ENCODE measurements at regions not wholly inside any gene's neighbourhood (a gene's known extent, or its start where the extent isn't known, plus 50 kb on each side); places are given as distances from the start of the nearest gene placed in this dataset.

GRCh38 chr1:219806020-219806419 lies 122.3 kb downstream of the SLC30A10 start:
- ChIA-PET CTCF (ENCODE audit: low intra/inter-chr PET ratio, low total read pairs) (no interaction called here), POLR2A (no interaction called here)
- Histone ChIP-seq H4K20me1 (ENCODE audit: insufficient read depth, low read length) (no peaks in the 10 kb centered on the region), H3K9me3 (ENCODE audit: low read length) (no peaks in the 10 kb centered on the region), H3K36me3 (replicated peaks in 1 of 2; ENCODE audit: control insufficient read depth in 1 of 2, insufficient read depth in 2 of 2, low read length in 2 of 2) (no peaks in the 10 kb centered on the region), H3K27ac (ENCODE audit: extremely low read length, insufficient read depth, low read length) (no peak overlapping the region), H3K79me2 (ENCODE audit: insufficient read depth, low read length) (no peaks in the 10 kb centered on the region), H2AFZ (ENCODE audit: low read length) (no peak overlapping the region), H3K4me2 (ENCODE audit: low read depth, low read length) (no peak overlapping the region), H3K4me3 (replicated peaks in 1 of 3; ENCODE audit: insufficient read depth in 1 of 3, low read depth in 2 of 3, low read length in 3 of 3) (no peak overlapping the region), H3K4me1 (ENCODE audit: insufficient read depth, low read length) (no peaks in the 10 kb centered on the region), H3K9ac (ENCODE audit: insufficient read depth, low read depth, low read length) (no peak overlapping the region), H3K27me3 (ENCODE audit: control insufficient read depth in 1 of 2, insufficient read depth in 2 of 2, low read length in 2 of 2) (no peaks in the 10 kb centered on the region)
- DNase-seq (ENCODE audit: low spot score): no peak
- in situ Hi-C loops (cut with HindIII; ENCODE audit: extremely low pct_ligation_motif_present, low pct_unique_long_range_greater_than_20kb) (no loop called here), intact Hi-C loops (cut with micrococcal nuclease; ENCODE audit: unreplicated experiment) (no loop called here)
- ATAC-seq: no peak
- FAIRE-seq: no peak
- BruUV-seq (replicated peaks): no TSS peak
- 21% methylated on average over 4 of the region's 4 CpGs for WGBS (ENCODE audit: low lambda C conversion rate)
- TF ChIP-seq ZNF251 (CRISPR knock-in tag; IDR thresholded peaks at IDR 0.05) (no peak), ZZZ3 (CRISPR knock-in tag; IDR thresholded peaks at IDR 0.05; ENCODE audit: borderline replicate concordance) (no peak), HNRNPLL (IDR thresholded peaks at IDR 0.05; ENCODE audit: low read depth, low read length, poor library complexity, severe bottlenecking) (no peak), KLF15 (CRISPR knock-in tag; IDR thresholded peaks at IDR 0.05; ENCODE audit: borderline replicate concordance) (no peak), FOSL2 (CRISPR knock-in tag; IDR thresholded peaks at IDR 0.05) (no peak)

DNA sequence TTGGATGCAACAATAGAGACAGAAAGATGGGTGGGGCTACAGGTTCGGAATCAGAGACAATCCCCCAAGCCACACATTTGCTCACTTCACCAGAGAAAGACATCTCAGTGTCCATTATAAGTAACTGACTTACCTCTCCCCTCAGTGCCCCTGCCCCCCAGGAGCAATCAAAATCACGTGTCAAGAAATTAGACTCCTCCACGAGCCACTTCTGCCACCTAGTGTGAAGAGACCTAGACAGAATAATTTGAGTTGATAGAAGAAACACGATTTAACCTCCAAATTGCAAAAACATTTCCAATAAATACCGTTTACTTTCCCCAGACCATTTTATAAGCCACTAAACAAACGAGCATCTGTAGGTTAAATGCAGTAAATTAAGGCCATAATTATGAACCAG lies 123.2 kb downstream of the SLC30A10 start:
- Histone ChIP-seq H2AFZ (ENCODE audit: low read length) (no peak overlapping the region), H3K4me1 (ENCODE audit: insufficient read depth, low read length) (no peaks in the 10 kb centered on the region), H4K20me1 (ENCODE audit: insufficient read depth, low read length) (no peaks in the 10 kb centered on the region), H3K9me3 (ENCODE audit: low read length) (no peaks in the 10 kb centered on the region), H3K4me2 (ENCODE audit: low read depth, low read length) (no peak overlapping the region), H3K4me3 (replicated peaks in 1 of 3; ENCODE audit: insufficient read depth in 1 of 3, low read depth in 2 of 3, low read length in 3 of 3) (no peak overlapping the region), H3K9ac (ENCODE audit: insufficient read depth, low read depth, low read length) (no peak overlapping the region), H3K27ac (ENCODE audit: extremely low read length, insufficient read depth, low read length) (no peak overlapping the region), H3K79me2 (ENCODE audit: insufficient read depth, low read length) (no peaks in the 10 kb centered on the region), H3K36me3 (replicated peaks in 1 of 2; ENCODE audit: control insufficient read depth in 1 of 2, insufficient read depth in 2 of 2, low read length in 2 of 2) (no peaks in the 10 kb centered on the region), H3K27me3 (ENCODE audit: control insufficient read depth in 1 of 2, insufficient read depth in 2 of 2, low read length in 2 of 2) (no peaks in the 10 kb centered on the region)
- POLR2A ChIA-PET: no interaction called here
- CTCF ChIA-PET (ENCODE audit: low intra/inter-chr PET ratio, low total read pairs): no interaction called here
- DNase-seq (ENCODE audit: low spot score): no peak
- in situ Hi-C loops (cut with HindIII; ENCODE audit: extremely low pct_ligation_motif_present, low pct_unique_long_range_greater_than_20kb): no loop called here
- WGBS (ENCODE audit: low lambda C conversion rate): 11% methylated on average over 6 of the region's 6 CpGs
- intact Hi-C loops (cut with micrococcal nuclease; ENCODE audit: unreplicated experiment): no loop called here
- ATAC-seq: no peak
- no peak for TF ChIP-seq ZNF317 (CRISPR knock-in tag; IDR thresholded peaks at IDR 0.05)
- no peak for TF ChIP-seq ZNF503 (CRISPR knock-in tag; IDR thresholded peaks at IDR 0.05)
- TF ChIP-seq, protein P1, sequence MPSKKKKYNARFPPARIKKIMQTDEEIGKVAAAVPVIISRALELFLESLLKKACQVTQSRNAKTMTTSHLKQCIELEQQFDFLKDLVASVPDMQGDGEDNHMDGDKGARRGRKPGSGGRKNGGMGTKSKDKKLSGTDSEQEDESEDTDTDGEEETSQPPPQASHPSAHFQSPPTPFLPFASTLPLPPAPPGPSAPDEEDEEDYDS (CRISPR knock-in tag; IDR thresholded peaks at IDR 0.05): no peak
- TF ChIP-seq ZNF136 (CRISPR knock-in tag; IDR thresholded peaks at IDR 0.05; ENCODE audit: low read depth): no peak
- no peak for TF ChIP-seq RBM22 (optimal IDR thresholded peaks at IDR 0.05; ENCODE audit: low read length)
- no peak for FAIRE-seq
- no TSS peak for BruUV-seq (replicated peaks)

Measured in HepG2 (cell line).